IMR-90 (cell line): ENCODE measurements at regions not wholly inside any gene's neighbourhood (a gene's known extent, or its start where the extent isn't known, plus 50 kb on each side); places are given as distances from the start of the nearest gene placed in this dataset.

Experiments
- ATAC-seq: fragments of 200-7000 bp; cut with Tn5 transposase; 2 replicates; pipeline ENCODE4 v1.9.1; 2020; ENCODE audit warnings: low read depth, mild to moderate bottlenecking, moderate library complexity
- BruUV-seq: library from RNA; stranded (reverse); fragments of 400-500 nt; replicated peaks from 2 replicates; lab custom pipeline; 2021; lab: Mats Ljungman, UMichigan
- CTCF ChIA-PET: fragments of 300-600 bp; formaldehyde crosslinking; extraction: SDS; loops from one replicate; lab custom pipeline; 2021; ENCODE audit warnings: antibody characterized with exemption; lab: Yijun Ruan, JAX
- POLR2A ChIA-PET: fragments of 300-600 bp; sonication (Branson Sonifier 250); formaldehyde crosslinking; loops from one replicate; lab custom pipeline; 2022; ENCODE audit warnings: antibody characterized with exemption; ENCODE audit not compliant: unreplicated experiment; lab: Charles Lee
- DNase-seq: peaks from one replicate; pipeline ENCODE4 v3.0.0; 2013
- H2AFZ ChIP-seq: replicated peaks from 2 replicates; pipeline ENCODE3; 2013; ENCODE audit warnings: low read length, mild to moderate bottlenecking; ENCODE audit not compliant: poor library complexity
- H2AK5ac ChIP-seq: 2 replicates; pipeline ENCODE4 v1.6.1; 2013; ENCODE audit warnings: low read depth, low read length, inconsistent platforms
- H2AK9ac ChIP-seq: replicated peaks from 2 replicates; pipeline ENCODE3; 2013; ENCODE audit warnings: mild to moderate bottlenecking, low read depth, low read length, moderate library complexity; ENCODE audit not compliant: poor library complexity
- H2BK120ac ChIP-seq: 2 replicates; pipeline ENCODE4 v1.6.1; 2013; ENCODE audit warnings: low read depth, low read length, inconsistent platforms
- H2BK15ac ChIP-seq: 3 replicates; pipeline ENCODE4 v1.6.1; 2013; ENCODE audit warnings: low read depth, low read length, inconsistent platforms
- H2BK20ac ChIP-seq: 2 replicates; pipeline ENCODE4 v1.6.1; 2013; ENCODE audit warnings: low read depth, mild to moderate bottlenecking, inconsistent platforms, low read length, moderate library complexity
- H2BK5ac ChIP-seq: 2 replicates; pipeline ENCODE4 v1.6.1; 2013; ENCODE audit warnings: mild to moderate bottlenecking, low read depth, low read length, inconsistent platforms; ENCODE audit not compliant: poor library complexity, severe bottlenecking
- H3K14ac ChIP-seq: replicated peaks from 2 replicates; pipeline ENCODE4 v1.6.1; 2013; ENCODE audit warnings: low read depth, low read length, inconsistent platforms
- H3K18ac ChIP-seq: 2 replicates; pipeline ENCODE4 v1.6.1; 2013; ENCODE audit warnings: low read depth, low read length, control low read depth
- H3K23ac ChIP-seq: 2 replicates; pipeline ENCODE4 v1.6.1; 2013; ENCODE audit warnings: low read depth, low read length, inconsistent platforms
- H3K27ac ChIP-seq: 2 replicates; pipeline ENCODE4 v1.5.1; 2013; ENCODE audit warnings: mild to moderate bottlenecking, control low read depth, low read length; ENCODE audit not compliant: insufficient read depth
- H3K27me3 ChIP-seq: 2 replicates; pipeline ENCODE4 v1.6.1; 2013; ENCODE audit warnings: low read length; ENCODE audit not compliant: control insufficient read depth, insufficient read depth
- H3K36me3 ChIP-seq: 2 replicates; pipeline ENCODE4 v1.6.1; 2013; ENCODE audit warnings: low read length, mixed read lengths; ENCODE audit not compliant: control insufficient read depth, insufficient read depth
- H3K4ac ChIP-seq: 2 replicates; pipeline ENCODE4 v1.6.1; 2013; ENCODE audit warnings: low read depth, low read length, inconsistent platforms
- H3K4me1 ChIP-seq: 2 replicates; pipeline ENCODE4 v1.6.1; 2013; ENCODE audit warnings: low read length, mixed read lengths; ENCODE audit not compliant: control insufficient read depth, insufficient read depth
- H3K4me2 ChIP-seq: 2 replicates; pipeline ENCODE4 v1.6.1; 2013; ENCODE audit warnings: low read depth, mild to moderate bottlenecking, control low read depth, low read length, moderate library complexity
- H3K4me3 ChIP-seq: 2 replicates; pipeline ENCODE4 v1.5.1; 2013; ENCODE audit warnings: low read depth, mild to moderate bottlenecking, control low read depth, low read length, moderate library complexity; ENCODE audit not compliant: insufficient read depth
- H3K56ac ChIP-seq: 2 replicates; pipeline ENCODE4 v1.6.1; 2013; ENCODE audit warnings: low read length, inconsistent platforms; ENCODE audit not compliant: insufficient read depth; ENCODE audit errors: extremely low read depth
- H3K79me1 ChIP-seq, 2 experiments: 2 replicates each; pipeline ENCODE4 v1.6.1; 2013; ENCODE audit warnings: low read length in 2 of 2, inconsistent platforms in 1 of 2, low read depth in 1 of 2
- H3K9ac ChIP-seq: 2 replicates; pipeline ENCODE4 v1.6.1; 2013; ENCODE audit warnings: low read depth, low read length, control low read depth
- H3K9me1 ChIP-seq: 2 replicates; pipeline ENCODE4 v1.6.1; 2013; ENCODE audit warnings: low read length, inconsistent platforms; ENCODE audit not compliant: insufficient read depth
- H3K9me3 ChIP-seq: 2 replicates; pipeline ENCODE4 v1.6.1; 2013; ENCODE audit warnings: low read length; ENCODE audit not compliant: control insufficient read depth, insufficient read depth
- H4K20me1 ChIP-seq: 2 replicates; pipeline ENCODE4 v1.6.1; 2013; ENCODE audit warnings: low read length, inconsistent platforms; ENCODE audit not compliant: insufficient read depth
- H4K5ac ChIP-seq: 2 replicates; pipeline ENCODE4 v1.6.1; 2013; ENCODE audit warnings: mild to moderate bottlenecking, low read depth, low read length, control low read depth
- H4K8ac ChIP-seq, 2 experiments: 2 replicates each; pipeline ENCODE4 v1.6.1; 2013; ENCODE audit warnings: low read depth in 2 of 2, low read length in 2 of 2, control low read depth in 1 of 2, inconsistent platforms in 1 of 2
- H4K91ac ChIP-seq: 2 replicates; pipeline ENCODE4 v1.6.1; 2013; ENCODE audit warnings: low read depth, low read length, inconsistent platforms; ENCODE audit not compliant: insufficient read depth
- CEBPB ChIP-seq: IDR thresholded peaks from 2 replicates; pipeline ENCODE4 v1.6.1; 2012; ENCODE audit warnings: low read depth, low read length, improper control_type of control experiment
- CHD1 ChIP-seq: IDR thresholded peaks from 2 replicates; pipeline ENCODE4 v1.6.1; 2012; ENCODE audit warnings: low read depth, low read length, improper control_type of control experiment
- ELK1 ChIP-seq: fragments of 150-350 bp; IDR thresholded peaks from 2 replicates; pipeline ENCODE4 v1.6.1; 2016; ENCODE audit warnings: low read depth, mild to moderate bottlenecking, low read length, moderate library complexity, borderline replicate concordance
- MAFK ChIP-seq: IDR thresholded peaks from 2 replicates; pipeline ENCODE4 v1.6.1; 2012; ENCODE audit warnings: low read depth, low read length, improper control_type of control experiment
- MAZ ChIP-seq: IDR thresholded peaks from 2 replicates; pipeline ENCODE4 v1.6.1; 2012; ENCODE audit warnings: low read depth, mild to moderate bottlenecking, low read length, improper control_type of control experiment, moderate library complexity, borderline replicate concordance
- NFE2L2 ChIP-seq: fragments of 150-350 bp; IDR thresholded peaks from 2 replicates; pipeline ENCODE4 v1.6.1; 2016; ENCODE audit warnings: low read depth, mild to moderate bottlenecking, low read length
- RAD21 ChIP-seq: IDR thresholded peaks from 2 replicates; pipeline ENCODE4 v1.6.1; 2012; ENCODE audit warnings: low read length, improper control_type of control experiment
- RFX5 ChIP-seq: IDR thresholded peaks from 2 replicates; pipeline ENCODE4 v1.8.0; 2012; ENCODE audit warnings: low read depth, mild to moderate bottlenecking, low read length, moderate library complexity
- WGBS, 2 experiments: methylation state at CpG; one replicate each; pipeline versions ENCODE4 v1.1.5 to v1.1.7; 2013; ENCODE audit warnings: missing lambda C conversion rate in 2 of 2; ENCODE audit not compliant: insufficient read length in 1 of 2; ENCODE audit errors: extremely low coverage in 2 of 2; 5-methylcytosine and 5-hydroxymethylcytosine counted together
- dilution Hi-C: fragments of 300-500 bp; cut with HindIII; formaldehyde crosslinking; loops from one replicate; pipeline ENCODE4 v1.14.3; 2018; ENCODE audit warnings: low sequenced_read_pairs; ENCODE audit not compliant: unreplicated experiment
- in situ Hi-C: fragments of 300-500 bp; cut with MboI; formaldehyde crosslinking; loops from 3 replicates; pipeline ENCODE4 v1.14.3; 2019; ENCODE audit warnings: low sequenced_read_pairs, inconsistent platforms, mixed read lengths
- intact Hi-C: fragments of 100-400 bp; cut with micrococcal nuclease; formaldehyde crosslinking; loops from 2 replicates; pipeline ENCODE4 v1.10.0; 2022

- Histone ChIP-seq H2BK5ac (no peak overlapping the region), H2AFZ (no peak overlapping the region), H3K9me1 (peaks cover 2% of the 10 kb centered on the region; the same call in 1 of the 2 replicates), H2BK15ac (no peak overlapping the region), H3K18ac (no peak overlapping the region), H2AK5ac (no peak overlapping the region), H3K4me3 (no peak overlapping the region), H3K27ac (no peak overlapping the region), H2AK9ac (no peak overlapping the region), H4K5ac (no peak overlapping the region), H3K4me1 (no peaks in the 10 kb centered on the region; the same call in 1 of the 2 replicates), H3K23ac (no peak overlapping the region), H3K14ac (no peak overlapping the region), H4K20me1 (no peaks in the 10 kb centered on the region), H2BK120ac (no peak overlapping the region), H3K9me3 (no peaks in the 10 kb centered on the region), H3K9ac (no peak overlapping the region), H3K79me1 (no peaks in the 10 kb centered on the region), H3K27me3 (peaks cover 6% of the 10 kb centered on the region), H2BK20ac (no peak overlapping the region), H4K8ac (no peak overlapping the region), H3K36me3 (no peaks in the 10 kb centered on the region), H3K56ac (no peak overlapping the region), H3K4ac (no peak overlapping the region), H3K4me2 (no peak overlapping the region), H4K91ac (no peak overlapping the region)
- 93% methylated on average over 9 of the region's 15 CpGs; no CpG with 5 or more reads in 1 of the 2 experiments for WGBS, 2 experiments
- CTCF ChIA-PET = no interaction called here
- no peak for TF ChIP-seq RAD21
- no peak for TF ChIP-seq ELK1
- TF ChIP-seq CEBPB = no peak
- TF ChIP-seq CHD1 = no peak
- TF ChIP-seq NFE2L2 = no peak
- TF ChIP-seq MAZ = no peak
- no peak for TF ChIP-seq RFX5
- no peak for TF ChIP-seq MAFK
- POLR2A ChIA-PET = no interaction called here
- in situ Hi-C loops = loop anchor here (25.0 kb wide), 1 partner anchor 410 kb away; no protein-coding TSS in a partner anchor
- no peak for ATAC-seq
- dilution Hi-C loops = no loop called here
- DNase-seq = no peak
- intact Hi-C loops = no loop called here
- BruUV-seq = no TSS peak
Observed at GRCh38 chr10:86597306-86597705, 57.0 kb upstream of the OPN4 start.
